Nephron (organoid): ENCODE measurements at regions not wholly inside any gene's neighbourhood (a gene's known extent, or its start where the extent isn't known, plus 50 kb on each side); places are given as distances from the start of the nearest gene placed in this dataset.

Experiments used
- H3K27ac Mint-ChIP-seq, 3 experiments: 2 replicates each; pipeline ENCODE4 v1.8.0; 2020; ENCODE audit warnings: mixed read lengths in 3 of 3, mild to moderate bottlenecking in 2 of 3, moderate library complexity in 1 of 3
- H3K27me3 Mint-ChIP-seq: 2 replicates; pipeline ENCODE4 v1.8.0; 2021; ENCODE audit warnings: low read depth, mild to moderate bottlenecking, moderate library complexity, mixed read lengths
- H3K36me3 Mint-ChIP-seq: 2 replicates; pipeline ENCODE4 v1.8.0; 2020; ENCODE audit warnings: low read depth, mixed read lengths
- H3K4me1 Mint-ChIP-seq: 2 replicates; pipeline ENCODE4 v1.8.0; 2020; ENCODE audit warnings: mixed read lengths
- H3K4me3 Mint-ChIP-seq, 3 experiments: 2 replicates each; pipeline ENCODE4 v1.8.0; 2020; ENCODE audit warnings: mild to moderate bottlenecking in 3 of 3, mixed read lengths in 3 of 3, moderate library complexity in 2 of 3
- H3K9me3 Mint-ChIP-seq: 2 replicates; pipeline ENCODE4 v1.8.0; 2020; ENCODE audit warnings: mixed read lengths
- CTCF ChIP-seq, 3 experiments: fragments of 200-600 bp; sonication (generic); IDR thresholded peaks; one replicate each; pipeline ENCODE4 v1.5.0; 2021; ENCODE audit warnings: antibody characterized with exemption in 3 of 3; ENCODE audit not compliant: unreplicated experiment in 3 of 3

DNA sequence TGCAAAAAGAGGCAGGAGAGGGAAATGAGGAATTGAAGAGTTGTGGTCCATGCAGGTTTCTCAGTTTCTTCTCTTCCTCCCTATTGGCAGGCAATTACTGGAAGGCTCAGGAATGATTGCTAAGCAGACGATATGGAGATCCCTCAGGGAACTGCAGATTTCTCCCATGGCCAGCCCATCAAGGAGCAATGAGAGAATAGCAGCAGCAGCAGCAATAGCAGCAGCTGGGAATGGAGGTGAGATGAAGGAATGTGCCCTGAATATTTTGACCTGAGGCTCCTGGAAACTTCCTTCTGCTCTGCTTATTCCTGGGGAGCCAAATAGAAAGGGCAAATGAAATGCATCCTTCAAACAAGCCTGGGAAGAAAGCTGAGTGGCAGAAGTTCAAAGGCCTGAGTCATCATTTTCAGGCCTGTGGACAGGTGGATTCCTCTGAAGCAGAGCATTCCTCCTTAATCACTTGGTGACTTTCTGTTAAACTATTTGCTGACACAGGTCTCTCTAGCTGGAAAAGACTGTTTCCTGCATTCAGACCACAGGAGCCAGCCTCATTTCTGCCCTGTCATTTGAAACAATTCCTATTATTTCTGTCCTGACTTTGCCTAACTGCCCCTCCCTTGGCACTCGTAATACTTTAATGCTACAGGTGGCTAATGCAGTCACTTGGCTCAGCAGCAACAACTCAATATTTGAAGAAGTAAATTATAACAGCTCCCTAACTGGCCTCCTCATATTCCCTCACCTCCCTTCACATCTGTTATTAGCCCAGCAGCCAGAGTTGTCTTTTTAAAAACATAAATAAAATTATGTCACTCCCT lies 146.9 kb upstream of the GADL1 start:
- peak overlapping the region; percentile 33 to 85 (median 71) for H3K27ac Mint-ChIP-seq
- no peak overlapping the region for H3K4me3 Mint-ChIP-seq
- H3K27me3 Mint-ChIP-seq = peaks cover 3% of the 10 kb centered on the region
- no peaks in the 10 kb centered on the region for H3K36me3 Mint-ChIP-seq
- TF ChIP-seq CTCF (IDR thresholded peaks at IDR 0.05; ENCODE audit: unreplicated experiment in 3 of 3) = no peak
- peaks cover 11% of the 10 kb centered on the region for H3K9me3 Mint-ChIP-seq
- H3K4me1 Mint-ChIP-seq = peaks cover 20% of the 10 kb centered on the region

- H3K4me3 Mint-ChIP-seq = no peak overlapping the region
- no peaks in the 10 kb centered on the region for H3K36me3 Mint-ChIP-seq
- peak overlapping the region in 2 of 3 experiments; percentile 27 to 85 for H3K27ac Mint-ChIP-seq
- H3K9me3 Mint-ChIP-seq = peaks cover 11% of the 10 kb centered on the region
- H3K4me1 Mint-ChIP-seq = peaks cover 20% of the 10 kb centered on the region
- peaks cover 9% of the 10 kb centered on the region for H3K27me3 Mint-ChIP-seq
- TF ChIP-seq CTCF (IDR thresholded peaks at IDR 0.05; ENCODE audit: unreplicated experiment in 3 of 3) = no peak
Observed at GRCh38 chr3:31043184-31043819, 148.8 kb upstream of the GADL1 start.

GRCh38 chr3:31047673-31048072 lies 153.2 kb upstream of the GADL1 start:
- H3K4me1 Mint-ChIP-seq = peaks cover under 1% of the 10 kb centered on the region
- no peak overlapping the region for H3K4me3 Mint-ChIP-seq
- no peak overlapping the region for H3K27ac Mint-ChIP-seq
- peaks cover 15% of the 10 kb centered on the region for H3K9me3 Mint-ChIP-seq
- H3K36me3 Mint-ChIP-seq = no peaks in the 10 kb centered on the region
- TF ChIP-seq CTCF (IDR thresholded peaks at IDR 0.05; ENCODE audit: unreplicated experiment in 3 of 3) = no peak
- H3K27me3 Mint-ChIP-seq = peaks cover 6% of the 10 kb centered on the region

- Mint-ChIP-seq H3K9me3 (peaks cover 12% of the 10 kb centered on the region), H3K4me3 (no peak overlapping the region), H3K27me3 (peaks cover 6% of the 10 kb centered on the region), H3K4me1 (no peaks in the 10 kb centered on the region), H3K36me3 (no peaks in the 10 kb centered on the region), H3K27ac (no peak overlapping the region)
- no peak for TF ChIP-seq CTCF (IDR thresholded peaks at IDR 0.05; ENCODE audit: unreplicated experiment in 3 of 3)
Observed at GRCh38 chr3:31048143-31048542, 153.7 kb upstream of the GADL1 start.

GRCh38 chr3:31050296-31050695 lies 155.8 kb upstream of the GADL1 start:
- H3K27ac Mint-ChIP-seq = no peak overlapping the region
- peaks cover 9% of the 10 kb centered on the region for H3K9me3 Mint-ChIP-seq
- no peak overlapping the region for H3K4me3 Mint-ChIP-seq
- no peak for TF ChIP-seq CTCF (IDR thresholded peaks at IDR 0.05; ENCODE audit: unreplicated experiment in 3 of 3)
- no peaks in the 10 kb centered on the region for H3K4me1 Mint-ChIP-seq
- H3K27me3 Mint-ChIP-seq = peaks cover 6% of the 10 kb centered on the region
- H3K36me3 Mint-ChIP-seq = no peaks in the 10 kb centered on the region
